Right lobe of liver (tissue), 4 donors: ENCODE measurements at regions not wholly inside any gene's neighbourhood (a gene's known extent, or its start where the extent isn't known, plus 50 kb on each side); places are given as distances from the start of the nearest gene placed in this dataset.

Experiments used
- POLR2A ChIP-seq: fragments of 450-650 bp; IDR thresholded peaks from one replicate; pipeline ENCODE4 v1.6.1; 2017; ENCODE audit warnings: antibody characterized with exemption, mild to moderate bottlenecking
- TF ChIP-seq, protein P1 (sequence below), 4 donors: fragments of 200-600 bp in 3 of 4; fragments of 450-650 bp in 1 of 4; IDR thresholded peaks; one replicate each; pipeline versions ENCODE4 v1.5.1 to v1.8.0; 2016 to 2022; ENCODE audit warnings: antibody characterized with exemption in 4 of 4, mild to moderate bottlenecking in 2 of 4
- donor health status: DM: no; HTN: no; CAD: no.
- donor health status: DM: no; HTN: no; CAD: no.
- donor health status: DM: no; HTN: yes; CAD: no.

- TF ChIP-seq, protein P1, sequence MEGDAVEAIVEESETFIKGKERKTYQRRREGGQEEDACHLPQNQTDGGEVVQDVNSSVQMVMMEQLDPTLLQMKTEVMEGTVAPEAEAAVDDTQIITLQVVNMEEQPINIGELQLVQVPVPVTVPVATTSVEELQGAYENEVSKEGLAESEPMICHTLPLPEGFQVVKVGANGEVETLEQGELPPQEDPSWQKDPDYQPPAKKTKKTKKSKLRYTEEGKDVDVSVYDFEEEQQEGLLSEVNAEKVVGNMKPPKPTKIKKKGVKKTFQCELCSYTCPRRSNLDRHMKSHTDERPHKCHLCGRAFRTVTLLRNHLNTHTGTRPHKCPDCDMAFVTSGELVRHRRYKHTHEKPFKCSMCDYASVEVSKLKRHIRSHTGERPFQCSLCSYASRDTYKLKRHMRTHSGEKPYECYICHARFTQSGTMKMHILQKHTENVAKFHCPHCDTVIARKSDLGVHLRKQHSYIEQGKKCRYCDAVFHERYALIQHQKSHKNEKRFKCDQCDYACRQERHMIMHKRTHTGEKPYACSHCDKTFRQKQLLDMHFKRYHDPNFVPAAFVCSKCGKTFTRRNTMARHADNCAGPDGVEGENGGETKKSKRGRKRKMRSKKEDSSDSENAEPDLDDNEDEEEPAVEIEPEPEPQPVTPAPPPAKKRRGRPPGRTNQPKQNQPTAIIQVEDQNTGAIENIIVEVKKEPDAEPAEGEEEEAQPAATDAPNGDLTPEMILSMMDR (IDR thresholded peaks at IDR 0.05): no peak
- no peak for TF ChIP-seq POLR2A
Measured at GRCh38 chr2:22900674-22901073, 484.3 kb upstream of the KLHL29 start.
